GM23338 (cell line): ENCODE measurements at regions not wholly inside any gene's neighbourhood (a gene's known extent, or its start where the extent isn't known, plus 50 kb on each side); places are given as distances from the start of the nearest gene placed in this dataset.

Source experiments
- ATAC-seq: fragments of 200-7000 bp; cut with Tn5 transposase; 3 replicates; pipeline ENCODE4 v1.9.1; 2020
- DNase-seq: peaks from one replicate; pipeline ENCODE4 v3.0.0-alpha.2; 2015; ENCODE audit warnings: low spot score
- H2AFZ ChIP-seq: fragments of 200-600 bp; sonication (generic); 2 replicates; pipeline ENCODE4 v1.8.0; 2016; ENCODE audit warnings: antibody characterized with exemption, mild to moderate bottlenecking, moderate library complexity
- H3F3A ChIP-seq: fragments of 200-600 bp; sonication (generic); replicated peaks from 2 replicates; pipeline ENCODE4 v1.8.0; 2017; ENCODE audit warnings: antibody characterized with exemption, mixed run types, low read depth
- H3K27ac ChIP-seq: fragments of 200-600 bp; sonication (generic); 2 replicates; pipeline ENCODE4 v1.6.1; 2016; ENCODE audit warnings: low read depth
- H3K27me3 ChIP-seq: fragments of 200-600 bp; sonication (generic); 2 replicates; pipeline ENCODE4 v1.8.0; 2016; ENCODE audit warnings: mild to moderate bottlenecking, mixed run types, moderate library complexity; ENCODE audit not compliant: insufficient read depth
- H3K36me3 ChIP-seq: fragments of 200-600 bp; sonication (generic); 2 replicates; pipeline ENCODE4 v1.8.0; 2016; ENCODE audit warnings: mild to moderate bottlenecking; ENCODE audit not compliant: insufficient read depth
- H3K4me1 ChIP-seq: fragments of 200-600 bp; sonication (generic); 2 replicates; pipeline ENCODE4 v1.8.0; 2016; ENCODE audit warnings: mild to moderate bottlenecking, moderate library complexity; ENCODE audit not compliant: insufficient read depth
- H3K4me2 ChIP-seq: fragments of 200-600 bp; sonication (generic); 2 replicates; pipeline ENCODE4 v1.7.1; 2017; ENCODE audit warnings: mixed run types
- H3K4me3 ChIP-seq: fragments of 200-600 bp; sonication (generic); 2 replicates; pipeline ENCODE4 v1.6.1; 2016; ENCODE audit warnings: mixed run types
- H3K79me2 ChIP-seq: fragments of 200-600 bp; sonication (generic); replicated peaks from 2 replicates; pipeline ENCODE4 v1.8.0; 2017; ENCODE audit warnings: mild to moderate bottlenecking; ENCODE audit not compliant: insufficient read depth
- H3K9me2 ChIP-seq: fragments of 200-600 bp; sonication (generic); 2 replicates; pipeline ENCODE4 v1.8.0; 2017; ENCODE audit not compliant: insufficient read depth
- H4K20me1 ChIP-seq: fragments of 200-600 bp; sonication (generic); replicated peaks from 2 replicates; pipeline ENCODE4 v1.8.0; 2017; ENCODE audit warnings: mild to moderate bottlenecking; ENCODE audit not compliant: insufficient read depth
- H3K27ac Mint-ChIP-seq: 2 replicates; pipeline ENCODE4 v1.8.0; 2020; ENCODE audit warnings: inconsistent platforms, mild to moderate bottlenecking, moderate library complexity, mixed read lengths
- H3K27me3 Mint-ChIP-seq: 3 replicates; pipeline ENCODE4 v1.8.0; 2022; ENCODE audit warnings: low read depth, mild to moderate bottlenecking, moderate library complexity, mixed read lengths, inconsistent platforms; ENCODE audit not compliant: insufficient read depth, poor library complexity
- H3K36me3 Mint-ChIP-seq: 3 replicates; pipeline ENCODE4 v1.8.0; 2021; ENCODE audit warnings: low read depth, mild to moderate bottlenecking, inconsistent platforms, moderate library complexity, mixed read lengths
- H3K4me1 Mint-ChIP-seq: 3 replicates; pipeline ENCODE4 v1.8.0; 2020; ENCODE audit warnings: mild to moderate bottlenecking, inconsistent platforms, mixed read lengths
- H3K4me3 Mint-ChIP-seq: 3 replicates; pipeline ENCODE4 v1.8.0; 2021; ENCODE audit warnings: moderate library complexity, mild to moderate bottlenecking, inconsistent platforms, mixed read lengths
- H3K9me3 Mint-ChIP-seq: 3 replicates; pipeline ENCODE4 v1.8.0; 2020; ENCODE audit warnings: moderate library complexity, mild to moderate bottlenecking, inconsistent platforms, mixed read lengths
- EZH2 ChIP-seq: fragments of 200-600 bp; sonication (generic); IDR thresholded peaks from one replicate; pipeline ENCODE4 v1.8.0; 2017; ENCODE audit warnings: antibody characterized with exemption, mild to moderate bottlenecking, low read depth; ENCODE audit not compliant: unreplicated experiment
- NANOG ChIP-seq: IDR thresholded peaks from 2 replicates; pipeline ENCODE4 v1.6.1; 2016; ENCODE audit warnings: antibody characterized with exemption, borderline replicate concordance
- ZNF114 ChIP-seq: fragments of 250-450 bp; sonication (Bioruptor Pico); IDR thresholded peaks from 2 replicates; pipeline ENCODE4 v1.5.0; 2020; ENCODE audit warnings: mild to moderate bottlenecking, moderate library complexity
- ZNF331 ChIP-seq: fragments of 250-450 bp; sonication (Bioruptor Pico); IDR thresholded peaks from 2 replicates; pipeline ENCODE4 v1.5.0; 2020; ENCODE audit warnings: low read depth, mild to moderate bottlenecking, moderate library complexity
- ZNF462 ChIP-seq: fragments of 250-450 bp; sonication (Bioruptor Pico); IDR thresholded peaks from 2 replicates; pipeline ENCODE4 v1.5.0; 2020; ENCODE audit warnings: mild to moderate bottlenecking, moderate library complexity

GRCh38 chr12:116390401-116391335, 113.2 kb upstream of the MED13L start:
- ATAC-seq = no peak
- no peak overlapping the region for H3K4me2 ChIP-seq
- H3K27ac Mint-ChIP-seq = no peak overlapping the region

More at GRCh38 chr12:116390401-116391335, 113.2 kb upstream of the MED13L start:
- no peaks in the 10 kb centered on the region for H4K20me1 ChIP-seq
- no peaks in the 10 kb centered on the region; the same call in 2 of the 3 replicates for H3K9me3 Mint-ChIP-seq
- no peak overlapping the region for H3K4me3 Mint-ChIP-seq
- H3K4me3 ChIP-seq = no peak overlapping the region
- H3K36me3 Mint-ChIP-seq = no peaks in the 10 kb centered on the region
- H3K9me2 ChIP-seq = no peaks in the 10 kb centered on the region
- no peaks in the 10 kb centered on the region for H3K79me2 ChIP-seq
- H3F3A ChIP-seq = 0 out of 2 replicates have a peak, but pooled peaks cover 2% of the 10 kb centered on the region
- H3K27me3 ChIP-seq = no peaks in the 10 kb centered on the region
- H3K36me3 ChIP-seq = no peaks in the 10 kb centered on the region
- no peak overlapping the region for H2AFZ ChIP-seq
- no peaks in the 10 kb centered on the region for H3K4me1 ChIP-seq
- H3K4me1 Mint-ChIP-seq = 0 out of 3 replicates have a peak, but pooled peaks cover 2% of the 10 kb centered on the region
- no peak for DNase-seq
- TF ChIP-seq ZNF331 (CRISPR knock-in tag) = no peak
- no peak for TF ChIP-seq ZNF462
- no peak for TF ChIP-seq ZNF114 (CRISPR knock-in tag)
- TF ChIP-seq NANOG = no peak
- no peak for TF ChIP-seq EZH2
- H3K27ac ChIP-seq = no peak overlapping the region
- peaks cover 8% of the 10 kb centered on the region for H3K27me3 Mint-ChIP-seq
